Testis (tissue), 2 donors: ENCODE measurements at regions not wholly inside any gene's neighbourhood (a gene's known extent, or its start where the extent isn't known, plus 50 kb on each side); places are given as distances from the start of the nearest gene placed in this dataset.
"Not testable (repeated sequence)": the region's sequence is repeated elsewhere in the genome, so short reads cannot be mapped to it uniquely, and the experiment has no call there.

Experiments used
- DNase-seq: peaks from one replicate; pipeline ENCODE4 v3.0.0-alpha.2; 2019
- H3K27ac ChIP-seq, 2 donors: fragments of 200-600 bp; sonication (generic); one replicate each; pipeline ENCODE4 v1.5.1; 2019
- H3K27me3 ChIP-seq: fragments of 200-600 bp; sonication (generic); one replicate; pipeline ENCODE4 v1.5.1; 2019
- H3K36me3 ChIP-seq: fragments of 200-600 bp; sonication (generic); one replicate; pipeline ENCODE4 v1.5.1; 2017; ENCODE audit warnings: low read depth; ENCODE audit errors: missing control alignments
- H3K4me1 ChIP-seq: fragments of 200-600 bp; sonication (generic); one replicate; pipeline ENCODE4 v1.5.1; 2019
- H3K4me3 ChIP-seq, 2 donors: fragments of 200-600 bp; sonication (generic); one replicate each; pipeline ENCODE4 v1.5.1; 2017 to 2019
- H3K9me3 ChIP-seq: fragments of 200-600 bp; sonication (generic); one replicate; pipeline ENCODE4 v1.5.1; 2017
- POLR2A ChIP-seq: fragments of 450-650 bp; IDR thresholded peaks from one replicate; pipeline ENCODE4 v1.6.1; 2017; ENCODE audit warnings: antibody characterized with exemption, mild to moderate bottlenecking, moderate library complexity
- WGBS, 2 donors: methylation state at CpG; one replicate each; pipeline ENCODE4 v1.1.5; 2018; 5-methylcytosine and 5-hydroxymethylcytosine counted together
- intact Hi-C: fragments of 100-400 bp; cut with DNase I; formaldehyde crosslinking; loops from one replicate; pipeline ENCODE4 v1.15.1; 2023; ENCODE audit warnings: low total_unique reads
- TF ChIP-seq, protein P1 (sequence below), 3 experiments: fragments of 450-650 bp in 2 of 3; fragments of 200-600 bp in 1 of 3; sonication (generic) in 1 of 3; IDR thresholded peaks; one replicate each; pipeline ENCODE4 v1.5.1; 2016 to 2019; ENCODE audit warnings: antibody characterized with exemption in 3 of 3, mild to moderate bottlenecking in 2 of 3, moderate library complexity in 1 of 3

DNA sequence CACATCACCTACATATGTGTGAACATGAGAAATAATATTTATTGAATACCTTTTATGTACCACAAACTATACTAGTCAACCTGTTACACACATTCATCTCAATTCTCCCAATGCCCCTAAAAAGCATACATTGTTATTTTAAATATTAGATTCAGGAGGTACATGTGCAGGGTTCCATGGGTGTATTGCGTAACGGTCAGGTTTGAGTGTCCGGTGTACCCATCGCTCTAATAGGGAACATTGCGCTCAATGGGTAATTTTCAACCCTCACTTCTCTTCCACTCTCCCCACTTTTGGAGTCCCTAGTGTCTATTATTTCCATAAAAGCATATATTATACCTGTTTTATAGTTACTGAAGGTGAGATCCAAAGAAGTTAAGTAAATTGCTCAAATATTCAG is 82.0 kb downstream of the IFI44 start:
- no peaks in the 10 kb centered on the region for H3K4me1 ChIP-seq
- TF ChIP-seq, protein P1, sequence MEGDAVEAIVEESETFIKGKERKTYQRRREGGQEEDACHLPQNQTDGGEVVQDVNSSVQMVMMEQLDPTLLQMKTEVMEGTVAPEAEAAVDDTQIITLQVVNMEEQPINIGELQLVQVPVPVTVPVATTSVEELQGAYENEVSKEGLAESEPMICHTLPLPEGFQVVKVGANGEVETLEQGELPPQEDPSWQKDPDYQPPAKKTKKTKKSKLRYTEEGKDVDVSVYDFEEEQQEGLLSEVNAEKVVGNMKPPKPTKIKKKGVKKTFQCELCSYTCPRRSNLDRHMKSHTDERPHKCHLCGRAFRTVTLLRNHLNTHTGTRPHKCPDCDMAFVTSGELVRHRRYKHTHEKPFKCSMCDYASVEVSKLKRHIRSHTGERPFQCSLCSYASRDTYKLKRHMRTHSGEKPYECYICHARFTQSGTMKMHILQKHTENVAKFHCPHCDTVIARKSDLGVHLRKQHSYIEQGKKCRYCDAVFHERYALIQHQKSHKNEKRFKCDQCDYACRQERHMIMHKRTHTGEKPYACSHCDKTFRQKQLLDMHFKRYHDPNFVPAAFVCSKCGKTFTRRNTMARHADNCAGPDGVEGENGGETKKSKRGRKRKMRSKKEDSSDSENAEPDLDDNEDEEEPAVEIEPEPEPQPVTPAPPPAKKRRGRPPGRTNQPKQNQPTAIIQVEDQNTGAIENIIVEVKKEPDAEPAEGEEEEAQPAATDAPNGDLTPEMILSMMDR (IDR thresholded peaks at IDR 0.05), result no peak
- no peak for TF ChIP-seq POLR2A
- WGBS, 2 donors, result 82 to 92% methylated on average over 5 of the region's 5 CpGs
- H3K9me3 ChIP-seq, result no peaks in the 10 kb centered on the region
- no peak overlapping the region for H3K27ac ChIP-seq
- H3K4me3 ChIP-seq, result no peak overlapping the region
- intact Hi-C loops, result no loop called here
- H3K27me3 ChIP-seq, result no peaks in the 10 kb centered on the region
- no peaks in the 10 kb centered on the region for H3K36me3 ChIP-seq
- DNase-seq, result no peak

DNA sequence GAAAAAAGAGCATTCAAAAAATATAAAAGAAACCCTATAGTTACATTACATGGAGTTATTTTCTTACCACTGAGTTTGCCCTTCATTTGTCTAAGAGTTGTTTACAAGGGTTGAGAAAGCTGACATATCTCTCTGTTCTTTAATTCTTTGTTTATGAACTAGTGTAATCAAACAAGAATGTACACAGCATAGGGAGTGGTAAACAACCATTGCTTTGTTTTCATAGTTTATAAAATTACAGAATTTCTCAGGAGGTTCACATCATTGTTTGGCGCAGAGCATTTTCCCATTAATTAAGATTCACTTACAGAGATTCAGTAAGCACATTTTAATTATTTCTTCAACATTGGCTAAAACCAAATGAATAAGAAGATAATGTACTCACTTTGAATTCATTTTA is 87.6 kb downstream of the IFI44 start:
- Histone ChIP-seq H3K4me1 (no peaks in the 10 kb centered on the region), H3K36me3 (no peaks in the 10 kb centered on the region), H3K27ac (no peak overlapping the region), H3K9me3 (no peaks in the 10 kb centered on the region), H3K27me3 (no peaks in the 10 kb centered on the region), H3K4me3 (no peak overlapping the region)
- intact Hi-C loops, result no loop called here
- 75 to 94% methylated on average over 1 of the region's 1 CpG for WGBS, 2 donors
- no peak for DNase-seq
- TF ChIP-seq, protein P1 (IDR thresholded peaks at IDR 0.05), result no peak
- no peak for TF ChIP-seq POLR2A

DNA sequence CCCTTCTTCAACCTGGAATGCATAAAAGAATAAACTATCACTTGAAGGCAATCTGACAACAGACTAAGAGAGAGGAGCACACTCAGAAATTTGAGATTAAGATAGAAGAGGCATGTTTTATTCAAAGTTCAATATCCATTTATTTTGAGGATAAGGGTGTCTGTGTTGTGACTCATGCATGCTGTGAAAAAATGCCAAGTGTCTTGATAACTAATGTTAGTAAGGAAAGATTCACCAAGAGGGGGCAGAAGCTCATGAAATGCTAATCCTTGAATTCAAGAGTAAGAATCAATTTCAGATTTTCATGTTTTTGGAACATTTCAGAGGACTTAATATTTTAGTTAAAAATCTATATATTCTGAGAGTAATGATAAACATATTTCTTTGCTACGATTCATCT is 94.0 kb downstream of the IFI44 start:
- DNase-seq, result no peak
- WGBS, 2 donors, result 80 to 85% methylated on average over 1 of the region's 1 CpG

DNA sequence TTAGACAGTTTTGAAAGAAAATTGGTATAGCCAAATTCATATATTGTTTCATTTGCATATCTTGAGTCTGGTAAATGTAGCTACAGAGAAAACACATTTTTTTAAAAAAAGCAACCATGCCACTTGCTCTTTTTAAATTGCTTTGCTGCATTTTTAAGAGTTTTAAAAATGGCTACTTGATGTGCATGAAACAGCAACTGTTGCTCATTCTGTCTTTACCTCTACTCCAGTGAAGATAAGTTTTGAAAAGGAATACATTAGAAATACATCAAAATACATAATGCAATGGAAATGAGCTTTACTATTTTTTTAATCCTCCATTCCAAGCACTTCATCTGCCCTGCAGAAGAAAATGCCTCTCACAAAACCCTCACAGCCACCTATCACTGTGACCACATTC is 95.5 kb downstream of the IFI44 start:
- no peaks in the 10 kb centered on the region for H3K36me3 ChIP-seq
- H3K4me3 ChIP-seq, result no peak overlapping the region
- H3K9me3 ChIP-seq, result no peaks in the 10 kb centered on the region
- H3K27me3 ChIP-seq, result no peaks in the 10 kb centered on the region
- no peak for TF ChIP-seq POLR2A
- no peak for DNase-seq
- intact Hi-C loops, result no loop called here
- no peaks in the 10 kb centered on the region for H3K4me1 ChIP-seq
- H3K27ac ChIP-seq, result no peak overlapping the region

More for the DNA sequence above, 94.0 kb downstream of the IFI44 start:
- no peaks in the 10 kb centered on the region for H3K9me3 ChIP-seq
- no peak overlapping the region for H3K27ac ChIP-seq
- no peak overlapping the region for H3K4me3 ChIP-seq
- H3K4me1 ChIP-seq, result no peaks in the 10 kb centered on the region
- H3K36me3 ChIP-seq, result no peaks in the 10 kb centered on the region
- TF ChIP-seq, protein P1 (IDR thresholded peaks at IDR 0.05), result no peak
- intact Hi-C loops, result no loop called here
- no peaks in the 10 kb centered on the region for H3K27me3 ChIP-seq

DNA sequence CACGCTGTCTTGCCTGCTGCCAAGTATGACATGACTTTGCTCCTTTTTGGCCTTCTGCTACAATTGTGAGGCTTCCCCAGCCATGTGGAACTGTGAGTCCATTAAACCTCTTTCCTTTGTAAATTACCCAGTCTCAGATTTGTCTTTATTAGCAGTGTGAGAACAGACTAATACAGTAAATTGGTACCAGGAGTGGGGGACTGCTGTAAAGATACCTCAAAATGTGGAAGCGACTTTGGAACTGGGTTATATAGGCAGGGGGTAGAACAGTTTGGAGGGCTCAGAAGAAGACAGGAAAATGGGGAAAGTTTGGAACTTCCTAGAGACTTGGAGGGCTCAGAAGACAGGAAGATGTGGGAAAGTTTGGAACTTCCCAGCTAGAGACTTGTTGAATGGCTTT is 104.0 kb downstream of the IFI44 start:
- H3K27me3 ChIP-seq, H3K27ac ChIP-seq, DNase-seq, H3K4me3 ChIP-seq, H3K36me3 ChIP-seq, H3K4me1 ChIP-seq, intact Hi-C loops, H3K9me3 ChIP-seq: not testable (repeated sequence)
- 78 to 93% methylated on average over 2 of the region's 2 CpGs for WGBS, 2 donors

DNA sequence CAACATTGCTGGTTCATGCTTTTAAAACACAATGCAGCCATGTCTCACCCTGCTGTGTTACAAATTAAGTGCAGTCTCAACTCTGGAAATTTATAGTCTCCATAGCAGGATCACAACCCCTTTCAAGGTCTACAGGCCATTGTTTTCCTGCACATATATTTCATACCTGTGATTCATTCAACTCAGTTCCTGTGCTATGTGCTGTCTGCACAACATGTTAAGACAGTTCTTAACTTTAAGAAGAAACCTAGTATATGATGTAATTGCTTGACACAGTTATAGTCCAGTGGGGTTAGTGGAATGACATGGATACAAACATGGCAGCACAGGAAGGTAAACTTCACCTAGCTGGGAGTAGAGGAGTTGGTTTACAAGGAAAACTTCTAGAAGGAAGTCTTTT is 106.4 kb downstream of the IFI44 start:
- Histone ChIP-seq H3K36me3 (no peaks in the 10 kb centered on the region), H3K9me3 (no peaks in the 10 kb centered on the region), H3K4me3 (no peak overlapping the region), H3K27ac (no peak overlapping the region), H3K27me3 (no peaks in the 10 kb centered on the region), H3K4me1 (no peaks in the 10 kb centered on the region)
- intact Hi-C loops, result no loop called here
- TF ChIP-seq, protein P1 (IDR thresholded peaks at IDR 0.05), result no peak
- no peak for TF ChIP-seq POLR2A
- DNase-seq, result no peak
